Lower leg skin (tissue), 3 donors: ENCODE measurements at regions not wholly inside any gene's neighbourhood (a gene's known extent, or its start where the extent isn't known, plus 50 kb on each side); places are given as distances from the start of the nearest gene placed in this dataset.

ENCODE experiments used
- POLR2A ChIP-seq, 2 donors: fragments of 450-650 bp; IDR thresholded peaks; one replicate each; pipeline ENCODE4 v1.6.1; 2016 to 2017; ENCODE audit warnings: antibody characterized with exemption in 2 of 2, mild to moderate bottlenecking in 1 of 2, moderate library complexity in 1 of 2
- TF ChIP-seq, protein P1 (sequence below), 3 donors: fragments of 450-650 bp; IDR thresholded peaks; one replicate each; pipeline ENCODE4 v1.5.1; 2016; ENCODE audit warnings: antibody characterized with exemption in 3 of 3, mild to moderate bottlenecking in 3 of 3, moderate library complexity in 2 of 3

DNA sequence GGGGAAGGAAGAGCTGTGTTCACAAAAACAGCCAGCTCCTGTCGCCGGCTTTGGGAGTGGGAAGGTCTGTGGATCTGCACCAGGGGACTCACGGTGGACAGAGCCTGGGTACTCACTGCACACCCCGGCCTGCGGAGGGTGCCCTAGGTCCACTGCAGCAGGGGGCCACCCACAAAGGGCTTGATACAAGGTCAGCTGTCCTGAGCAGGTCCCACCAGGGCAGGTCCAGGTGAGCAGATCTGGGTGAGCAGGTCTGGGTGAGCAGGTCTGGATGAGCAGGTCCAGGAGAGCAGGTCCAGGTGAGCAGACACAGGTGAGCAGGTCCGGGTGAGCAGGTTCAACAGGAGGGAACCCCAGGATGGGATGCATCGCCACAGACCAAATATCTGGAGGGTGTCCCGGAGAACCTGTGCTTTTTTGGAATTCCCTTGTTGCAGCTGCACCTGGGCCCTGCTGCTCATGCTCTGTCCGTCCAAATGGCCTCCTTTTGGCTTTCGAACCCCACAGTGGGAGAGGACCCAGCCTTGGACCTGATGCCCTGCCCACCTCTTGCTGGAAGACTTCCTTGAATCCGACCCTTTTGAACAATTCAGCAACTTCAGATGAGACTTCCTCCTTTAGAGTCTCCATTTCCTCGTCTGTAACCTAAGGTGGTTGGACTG is 485.3 kb downstream of the TBC1D22A start:
- TF ChIP-seq, protein P1, sequence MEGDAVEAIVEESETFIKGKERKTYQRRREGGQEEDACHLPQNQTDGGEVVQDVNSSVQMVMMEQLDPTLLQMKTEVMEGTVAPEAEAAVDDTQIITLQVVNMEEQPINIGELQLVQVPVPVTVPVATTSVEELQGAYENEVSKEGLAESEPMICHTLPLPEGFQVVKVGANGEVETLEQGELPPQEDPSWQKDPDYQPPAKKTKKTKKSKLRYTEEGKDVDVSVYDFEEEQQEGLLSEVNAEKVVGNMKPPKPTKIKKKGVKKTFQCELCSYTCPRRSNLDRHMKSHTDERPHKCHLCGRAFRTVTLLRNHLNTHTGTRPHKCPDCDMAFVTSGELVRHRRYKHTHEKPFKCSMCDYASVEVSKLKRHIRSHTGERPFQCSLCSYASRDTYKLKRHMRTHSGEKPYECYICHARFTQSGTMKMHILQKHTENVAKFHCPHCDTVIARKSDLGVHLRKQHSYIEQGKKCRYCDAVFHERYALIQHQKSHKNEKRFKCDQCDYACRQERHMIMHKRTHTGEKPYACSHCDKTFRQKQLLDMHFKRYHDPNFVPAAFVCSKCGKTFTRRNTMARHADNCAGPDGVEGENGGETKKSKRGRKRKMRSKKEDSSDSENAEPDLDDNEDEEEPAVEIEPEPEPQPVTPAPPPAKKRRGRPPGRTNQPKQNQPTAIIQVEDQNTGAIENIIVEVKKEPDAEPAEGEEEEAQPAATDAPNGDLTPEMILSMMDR (IDR thresholded peaks at IDR 0.05): no peak
- no peak for TF ChIP-seq POLR2A (IDR thresholded peaks at IDR 0.05)
